ENCODE measurements at regions not wholly inside any gene's neighbourhood (a gene's known extent, or its start where the extent isn't known, plus 50 kb on each side); places are given as distances from the start of the nearest gene placed in this dataset.

- no peak overlapping the region for H2BK120ac ChIP-seq (ENCODE audit: low read depth, low read length, poor library complexity, severe bottlenecking)
- no peaks in the 10 kb centered on the region for H3K4me1 ChIP-seq (ENCODE audit: insufficient read depth, low read length)
- no peak for TF ChIP-seq CTCF (conservative IDR thresholded peaks at IDR 0.05)
- H3K4me1 Mint-ChIP-seq: peaks cover 3 to 4% of the 10 kb centered on the region in 2 experiments; a peak in 3 of 4 replicates
- no peaks in the 10 kb centered on the region for H3K36me3 Mint-ChIP-seq (ENCODE audit: insufficient read depth in 1 of 3, low read depth in 3 of 3)
- no peaks in the 10 kb centered on the region for H3K79me1 ChIP-seq (ENCODE audit: insufficient read depth, low read depth, low read length, poor library complexity, severe bottlenecking)
- no peak overlapping the region for H4K91ac ChIP-seq (ENCODE audit: insufficient read length, low read depth, low read length)
- H3K27me3 Mint-ChIP-seq (ENCODE audit: low read depth): peaks cover 19% of the 10 kb centered on the region
- no peak for DNase-seq
- H3K27ac Mint-ChIP-seq: no peak overlapping the region
- H2AK5ac ChIP-seq (ENCODE audit: insufficient read length, low read length): no peak overlapping the region
- H4K5ac ChIP-seq (ENCODE audit: insufficient read length, low read depth, low read length): no peak overlapping the region
- no peak overlapping the region for H2BK15ac ChIP-seq (ENCODE audit: low read depth, low read length)
- no peaks in the 10 kb centered on the region for H3K9me3 Mint-ChIP-seq
- H3T11ph ChIP-seq (ENCODE audit: low read length): no peak overlapping the region
- 100% methylated on average over 3 of the region's 3 CpGs for WGBS (ENCODE audit: extremely low coverage, insufficient read length, low lambda C conversion rate)
- no peak overlapping the region for H2BK5ac ChIP-seq (ENCODE audit: insufficient read length, low read length)
- no peak overlapping the region for H2AFZ ChIP-seq (ENCODE audit: low read length)
- H2BK20ac ChIP-seq (ENCODE audit: low read depth, low read length, poor library complexity, severe bottlenecking): no peak overlapping the region
- H3K4ac ChIP-seq (ENCODE audit: low read depth, low read length): no peak overlapping the region
- no peak overlapping the region for H4K8ac ChIP-seq (replicated peaks; ENCODE audit: insufficient read length, low read depth, low read length)
- no peaks in the 10 kb centered on the region for H3K79me2 ChIP-seq (ENCODE audit: insufficient read depth, low read length)
- H2BK12ac ChIP-seq (ENCODE audit: insufficient read length, low read depth, low read length): no peak overlapping the region
- H3K27ac ChIP-seq (ENCODE audit: insufficient read length, low read depth, low read length): no peak overlapping the region
- no peak overlapping the region for H3K14ac ChIP-seq (ENCODE audit: insufficient read depth, low read length)
- no peak overlapping the region for H3K9ac ChIP-seq (ENCODE audit: extremely low read depth, insufficient read length, low read length)
- no peak overlapping the region for H3K23ac ChIP-seq (ENCODE audit: insufficient read length, low read depth, low read length)
- H3K27me3 ChIP-seq (ENCODE audit: insufficient read depth, low read length): no peaks in the 10 kb centered on the region
- H3K9me3 ChIP-seq (ENCODE audit: control insufficient read depth, low read depth, low read length): no peaks in the 10 kb centered on the region
- H3K56ac ChIP-seq (ENCODE audit: insufficient read length, low read depth, low read length): no peak overlapping the region
- no peak overlapping the region for H3K4me2 ChIP-seq (ENCODE audit: insufficient read depth, insufficient read length, low read length)
- no peaks in the 10 kb centered on the region for H4K20me1 ChIP-seq (ENCODE audit: control insufficient read depth, insufficient read depth, insufficient read length)
- no peak overlapping the region for H3K18ac ChIP-seq (ENCODE audit: insufficient read length, low read depth, low read length)
- no peaks in the 10 kb centered on the region for H3K23me2 ChIP-seq (ENCODE audit: insufficient read length, low read depth, low read length, poor library complexity, severe bottlenecking)
- H3K4me3 Mint-ChIP-seq: no peak overlapping the region
Observed at GRCh38 chr22:27394806-27395404, 406.7 kb downstream of the MN1 start.
